GM21381 (cell line): ENCODE measurements at regions not wholly inside any gene's neighbourhood (a gene's known extent, or its start where the extent isn't known, plus 50 kb on each side); places are given as distances from the start of the nearest gene placed in this dataset.

ENCODE experiments used
- ATAC-seq: cut with Tn5 transposase; IDR thresholded peaks from one replicate; pipeline ENCODE4 v1.9.1; 2021; ENCODE audit warnings: mild to moderate bottlenecking, moderate library complexity; ENCODE audit not compliant: unreplicated experiment

DNA sequence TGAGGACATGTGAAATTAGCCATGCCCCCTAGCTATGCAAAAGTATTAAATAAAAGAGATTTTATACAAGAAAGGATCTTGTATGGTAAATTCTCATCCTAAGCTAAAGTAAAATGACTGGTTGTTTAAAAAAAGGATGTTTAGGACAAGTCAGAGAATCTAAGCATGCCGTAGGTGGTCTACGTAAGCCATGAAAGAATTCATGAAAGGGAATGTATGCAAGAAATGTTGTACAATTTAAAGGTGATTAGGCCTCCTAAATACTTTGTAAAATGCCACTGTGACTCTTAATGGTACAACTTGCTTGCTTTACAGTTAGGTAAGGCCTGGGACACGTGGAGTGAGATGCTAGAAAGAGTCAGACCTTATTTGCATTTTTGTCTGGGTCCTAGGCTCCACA, 209.0 kb downstream of the EFHB start:
- no peak for ATAC-seq

- ATAC-seq = no peak
These were observed 216.3 kb downstream of the EFHB start for GRCh38 chr3:19717736-19718135.

- no peak for ATAC-seq
These were observed 222.7 kb downstream of the EFHB start for GRCh38 chr3:19711160-19711782.

GRCh38 chr3:19702416-19703078, 231.5 kb downstream of the EFHB start:
- peak; percentile 80 for ATAC-seq

GRCh38 chr3:19688767-19689166, 245.2 kb downstream of the EFHB start:
- no peak for ATAC-seq

DNA sequence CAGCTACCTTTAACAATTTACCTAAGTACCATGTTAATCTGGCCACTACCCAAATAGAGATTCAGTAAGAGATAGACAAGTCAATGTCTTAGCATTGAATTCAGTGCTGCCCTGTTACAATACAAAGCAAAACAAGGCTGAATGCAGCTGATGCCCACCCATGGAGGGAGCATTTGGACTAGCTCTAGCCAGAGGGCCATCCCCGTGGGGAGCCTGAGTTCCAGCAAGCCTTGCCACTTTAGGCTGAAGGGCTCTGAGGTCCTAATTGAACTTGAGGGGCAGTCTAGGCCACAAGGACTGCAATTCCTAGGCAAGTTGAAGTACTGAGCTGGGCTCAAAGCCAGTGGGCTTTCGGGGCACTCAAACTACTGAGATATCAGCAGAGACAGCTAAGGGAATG, 265.9 kb downstream of the EFHB start:
- no peak for ATAC-seq

GRCh38 chr3:19662486-19662885, 271.5 kb downstream of the EFHB start:
- ATAC-seq = no peak

- ATAC-seq = no peak
These were observed 281.7 kb downstream of the EFHB start for GRCh38 chr3:19652336-19652735.

GRCh38 chr3:19645093-19645492, 288.9 kb downstream of the EFHB start:
- ATAC-seq = peak; percentile 59

- peak; percentile 71 for ATAC-seq
These were observed 289.6 kb downstream of the EFHB start for GRCh38 chr3:19644405-19644804.

- no peak for ATAC-seq
These were observed 292.6 kb downstream of the EFHB start for GRCh38 chr3:19641408-19641807.

DNA sequence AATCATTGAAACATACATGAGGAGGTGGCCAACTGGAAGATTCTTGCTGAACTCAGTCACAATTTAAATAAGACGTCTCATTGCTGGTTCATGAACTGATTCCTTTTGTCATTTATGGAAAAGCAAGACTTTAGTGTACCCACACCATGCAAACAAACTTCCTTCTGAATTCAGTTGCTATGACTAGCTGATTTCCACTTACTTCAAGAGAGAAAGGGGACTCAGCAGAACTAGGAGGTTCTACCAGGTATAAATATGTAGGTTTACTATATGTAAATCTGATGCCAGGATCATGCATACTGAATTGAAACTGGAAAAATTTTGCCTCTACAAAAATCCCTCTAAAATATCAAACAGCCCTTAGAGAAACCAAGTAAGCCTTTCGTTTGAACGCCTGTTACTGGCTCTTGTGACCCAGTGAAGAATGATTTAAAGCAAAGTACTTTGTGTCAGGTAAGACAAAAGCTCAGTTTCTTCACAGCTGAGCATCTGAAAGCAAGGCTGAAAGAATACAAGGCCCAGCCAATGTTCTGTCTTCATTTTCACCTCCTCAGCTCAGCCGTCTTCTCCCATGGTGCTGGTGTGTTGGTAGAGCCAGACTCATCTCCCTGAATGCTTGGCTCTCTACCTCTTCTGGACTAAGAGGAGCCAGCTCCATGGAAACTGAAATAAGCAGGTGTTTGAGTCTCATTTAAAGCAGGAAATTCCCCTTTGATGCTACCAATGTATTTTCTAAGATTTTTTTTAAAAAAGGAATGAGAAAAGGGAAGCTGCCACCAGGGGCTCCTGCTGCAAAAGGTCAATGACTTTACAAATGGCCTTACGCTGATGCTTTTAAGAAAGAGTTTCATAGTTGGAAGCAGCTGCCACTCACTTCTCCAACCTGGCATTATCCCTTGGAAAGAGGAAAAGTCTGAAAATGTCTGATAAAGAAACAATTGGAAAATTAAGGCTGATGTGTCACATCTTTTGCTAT, 301.6 kb downstream of the EFHB start:
- no peak for ATAC-seq

DNA sequence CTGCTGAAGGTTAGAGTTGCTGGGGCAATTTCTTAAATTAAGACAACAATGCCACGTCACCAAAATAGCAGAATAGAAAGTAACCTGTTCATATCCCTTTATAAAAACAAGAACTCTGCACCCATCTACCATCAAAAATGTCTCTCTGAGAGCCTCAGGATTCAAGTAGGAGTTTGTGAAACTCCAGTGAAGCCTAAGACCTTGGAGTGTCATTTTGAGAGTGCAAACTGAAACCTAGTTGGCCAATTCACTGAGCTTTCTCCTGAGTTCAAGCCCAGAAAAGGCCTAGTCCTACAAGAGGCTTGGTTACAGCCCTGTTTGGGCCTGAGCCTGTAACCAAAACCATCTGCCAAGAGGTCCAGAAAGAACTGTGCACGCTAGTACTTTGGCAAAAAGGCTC, 335.1 kb downstream of the EFHB start:
- ATAC-seq = peak; percentile 72

DNA sequence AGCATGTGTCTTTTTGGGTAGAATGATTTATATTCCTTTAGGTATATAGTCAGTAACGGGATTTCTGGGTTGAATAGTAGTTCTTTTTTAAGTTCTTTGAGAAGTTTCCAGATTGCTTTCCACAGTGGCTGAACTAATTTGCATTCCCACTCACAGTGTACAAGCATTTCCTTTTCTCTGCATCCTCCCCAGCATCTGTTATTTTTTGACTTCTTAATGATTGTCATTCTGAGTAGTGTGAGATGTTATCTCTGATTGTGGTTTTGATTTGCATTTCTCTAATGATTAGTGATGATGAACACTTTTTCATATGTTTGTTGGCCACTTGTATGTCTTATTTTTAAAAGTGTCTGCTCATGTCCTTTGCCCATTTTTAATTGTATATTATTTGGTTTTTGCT, 337.6 kb downstream of the EFHB start:
- no peak for ATAC-seq

- no peak for ATAC-seq
These were observed 338.1 kb downstream of the EFHB start for GRCh38 chr3:19595884-19596283.
